Progenitor cell of endocrine pancreas (in vitro differentiated cells): ENCODE measurements at regions not wholly inside any gene's neighbourhood (a gene's known extent, or its start where the extent isn't known, plus 50 kb on each side); places are given as distances from the start of the nearest gene placed in this dataset.

Experiments
- DNase-seq: peaks from one replicate; pipeline ENCODE4 v3.0.0; 2021; ENCODE audit warnings: low spot score; ENCODE audit not compliant: unreplicated experiment
- H3K27ac Mint-ChIP-seq: 2 replicates; pipeline ENCODE4 v1.8.0; 2021; ENCODE audit warnings: mild to moderate bottlenecking, moderate library complexity, mixed read lengths
- H3K27me3 Mint-ChIP-seq: 2 replicates; pipeline ENCODE4 v1.8.0; 2021; ENCODE audit warnings: mixed read lengths
- H3K36me3 Mint-ChIP-seq: 2 replicates; pipeline ENCODE4 v1.8.0; 2022; ENCODE audit warnings: mixed read lengths; ENCODE audit not compliant: insufficient read depth
- H3K4me1 Mint-ChIP-seq: 2 replicates; pipeline ENCODE4 v1.8.0; 2021; ENCODE audit warnings: low read depth, mixed read lengths
- H3K4me3 Mint-ChIP-seq: 2 replicates; pipeline ENCODE4 v1.8.0; 2021; ENCODE audit warnings: low read depth, mild to moderate bottlenecking, moderate library complexity, mixed read lengths
- H3K9me3 Mint-ChIP-seq: 2 replicates; pipeline ENCODE4 v1.8.0; 2021; ENCODE audit warnings: low read depth, mixed read lengths
- TF ChIP-seq, protein P1 (sequence below): fragments of 200-600 bp; sonication (generic); IDR thresholded peaks from one replicate; pipeline ENCODE4 v1.5.0; 2021; ENCODE audit warnings: antibody characterized with exemption, mild to moderate bottlenecking; ENCODE audit not compliant: unreplicated experiment

DNA sequence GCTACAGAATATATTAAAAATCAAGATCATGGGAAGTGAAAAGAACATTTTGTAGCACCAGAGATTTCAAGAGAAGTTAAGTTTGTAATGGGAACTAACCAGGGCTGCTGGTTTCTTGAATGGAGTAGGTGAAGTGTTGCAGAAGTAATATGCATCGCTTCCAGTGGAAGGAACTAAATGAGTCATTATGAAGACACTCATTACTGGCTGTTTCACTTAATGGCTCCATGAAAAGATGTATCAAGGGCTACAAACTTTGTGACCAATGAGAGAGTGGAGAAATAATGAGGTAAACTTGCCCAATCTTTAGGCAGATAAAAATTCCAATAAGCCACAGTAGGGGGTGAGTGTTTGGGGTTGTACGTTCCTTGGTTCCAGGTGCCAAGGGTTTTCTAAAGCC, 380.4 kb upstream of the POU3F3 start:
- Mint-ChIP-seq H3K27ac (no peak overlapping the region), H3K4me3 (no peak overlapping the region), H3K9me3 (no peaks in the 10 kb centered on the region), H3K27me3 (no peaks in the 10 kb centered on the region), H3K4me1 (peaks cover 16% of the 10 kb centered on the region), H3K36me3 (no peaks in the 10 kb centered on the region)
- no peak for DNase-seq
- TF ChIP-seq, protein P1, sequence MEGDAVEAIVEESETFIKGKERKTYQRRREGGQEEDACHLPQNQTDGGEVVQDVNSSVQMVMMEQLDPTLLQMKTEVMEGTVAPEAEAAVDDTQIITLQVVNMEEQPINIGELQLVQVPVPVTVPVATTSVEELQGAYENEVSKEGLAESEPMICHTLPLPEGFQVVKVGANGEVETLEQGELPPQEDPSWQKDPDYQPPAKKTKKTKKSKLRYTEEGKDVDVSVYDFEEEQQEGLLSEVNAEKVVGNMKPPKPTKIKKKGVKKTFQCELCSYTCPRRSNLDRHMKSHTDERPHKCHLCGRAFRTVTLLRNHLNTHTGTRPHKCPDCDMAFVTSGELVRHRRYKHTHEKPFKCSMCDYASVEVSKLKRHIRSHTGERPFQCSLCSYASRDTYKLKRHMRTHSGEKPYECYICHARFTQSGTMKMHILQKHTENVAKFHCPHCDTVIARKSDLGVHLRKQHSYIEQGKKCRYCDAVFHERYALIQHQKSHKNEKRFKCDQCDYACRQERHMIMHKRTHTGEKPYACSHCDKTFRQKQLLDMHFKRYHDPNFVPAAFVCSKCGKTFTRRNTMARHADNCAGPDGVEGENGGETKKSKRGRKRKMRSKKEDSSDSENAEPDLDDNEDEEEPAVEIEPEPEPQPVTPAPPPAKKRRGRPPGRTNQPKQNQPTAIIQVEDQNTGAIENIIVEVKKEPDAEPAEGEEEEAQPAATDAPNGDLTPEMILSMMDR = no peak

DNA sequence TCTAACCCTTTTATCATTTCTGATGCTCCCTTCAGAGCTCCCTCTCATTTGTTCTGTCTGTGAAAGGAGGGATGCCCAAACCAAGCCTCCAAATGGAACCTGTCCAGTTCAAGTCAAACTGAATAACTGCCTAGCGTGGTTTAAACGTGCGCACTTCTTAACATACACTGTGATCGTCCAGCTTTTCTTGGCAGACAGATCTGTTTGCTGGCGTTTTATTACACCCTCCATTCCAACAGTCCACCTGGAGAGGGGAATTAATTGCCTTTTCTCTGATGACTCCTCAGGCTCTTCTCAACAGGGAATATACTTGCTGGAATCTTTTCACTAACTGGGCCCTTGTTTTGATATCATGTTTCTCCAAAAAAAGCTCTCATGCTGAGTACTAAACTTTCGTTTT, 379.2 kb upstream of the POU3F3 start:
- TF ChIP-seq, protein P1 = no peak
- no peak overlapping the region for H3K27ac Mint-ChIP-seq
- no peaks in the 10 kb centered on the region for H3K27me3 Mint-ChIP-seq
- DNase-seq = no peak
- peaks cover 16% of the 10 kb centered on the region for H3K4me1 Mint-ChIP-seq
- no peaks in the 10 kb centered on the region for H3K9me3 Mint-ChIP-seq
- H3K36me3 Mint-ChIP-seq = no peaks in the 10 kb centered on the region
- H3K4me3 Mint-ChIP-seq = no peak overlapping the region

DNA sequence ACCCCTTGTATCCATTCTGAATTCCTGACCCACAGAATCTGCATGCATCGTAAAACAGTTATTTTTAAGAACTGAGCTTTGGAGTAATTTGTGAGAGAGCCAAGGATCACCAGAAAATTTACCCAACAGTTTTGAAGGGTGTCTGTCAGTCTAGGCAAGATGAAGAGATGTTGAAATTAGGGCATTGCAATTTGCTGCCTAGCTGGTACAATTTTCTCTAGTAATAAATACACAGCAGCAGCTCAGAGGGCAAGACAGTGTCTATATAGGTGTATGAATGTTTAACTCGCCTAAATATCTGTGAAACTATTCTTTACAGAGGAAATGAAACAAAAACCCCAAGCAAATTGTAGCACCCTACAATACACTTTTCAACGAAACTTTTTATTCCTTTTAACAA, 377.8 kb upstream of the POU3F3 start:
- Mint-ChIP-seq H3K4me3 (no peak overlapping the region), H3K27ac (no peak overlapping the region), H3K36me3 (no peaks in the 10 kb centered on the region), H3K27me3 (peaks cover under 1% of the 10 kb centered on the region), H3K9me3 (no peaks in the 10 kb centered on the region), H3K4me1 (peaks cover 16% of the 10 kb centered on the region)
- no peak for DNase-seq
- TF ChIP-seq, protein P1 = no peak

DNA sequence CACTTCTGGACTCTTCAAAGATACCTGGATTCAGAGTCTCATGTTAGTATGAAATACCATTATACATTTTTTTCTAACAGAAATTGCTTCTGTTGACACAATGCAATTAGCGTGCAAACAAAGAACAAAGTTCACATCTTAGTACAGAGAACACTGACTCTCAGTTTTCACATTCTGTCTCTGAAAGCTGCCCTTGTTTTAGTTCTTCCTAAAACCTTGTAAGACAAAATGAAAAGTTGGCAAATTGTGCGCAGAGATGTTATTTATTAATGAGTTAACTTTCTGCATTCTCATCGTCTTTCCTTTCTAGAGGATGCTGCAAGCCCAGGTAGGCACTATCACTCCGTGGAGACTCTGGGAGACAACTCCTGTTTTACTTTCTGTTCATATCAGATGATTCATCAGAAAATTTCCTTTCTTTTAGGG, 377.3 kb upstream of the POU3F3 start:
- no peak overlapping the region for H3K27ac Mint-ChIP-seq
- DNase-seq = no peak
- H3K36me3 Mint-ChIP-seq = no peaks in the 10 kb centered on the region

DNA sequence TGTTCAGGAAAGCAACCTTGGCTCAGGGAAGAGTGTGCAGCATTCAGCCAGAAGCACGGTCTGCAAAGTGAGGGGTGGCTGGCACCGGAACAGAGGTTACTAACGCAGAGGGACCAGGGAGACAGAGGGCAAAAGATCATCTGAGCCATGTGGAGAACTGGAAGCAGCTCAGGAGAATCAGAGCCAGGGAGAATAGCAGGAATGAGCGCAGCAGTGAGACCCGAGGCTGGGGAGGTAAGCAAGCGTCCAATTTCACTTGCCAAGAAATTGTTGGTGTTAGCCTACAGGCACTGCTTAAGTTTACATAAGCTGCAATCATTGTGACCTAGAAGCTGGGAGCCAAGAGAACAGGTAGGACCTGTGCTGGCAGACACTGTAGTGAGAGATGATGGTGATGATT, 372.6 kb upstream of the POU3F3 start:
- no peak for DNase-seq
- no peaks in the 10 kb centered on the region for H3K36me3 Mint-ChIP-seq
- H3K27me3 Mint-ChIP-seq = peaks cover 13% of the 10 kb centered on the region
- H3K9me3 Mint-ChIP-seq = no peaks in the 10 kb centered on the region
- H3K27ac Mint-ChIP-seq = no peak overlapping the region
- TF ChIP-seq, protein P1 = no peak
- H3K4me1 Mint-ChIP-seq = peaks cover 8% of the 10 kb centered on the region
- H3K4me3 Mint-ChIP-seq = no peak overlapping the region

More for the DNA sequence above, 377.3 kb upstream of the POU3F3 start:
- TF ChIP-seq, protein P1 = no peak
- Mint-ChIP-seq H3K4me3 (no peak overlapping the region), H3K27me3 (peaks cover 3% of the 10 kb centered on the region), H3K4me1 (peaks cover 16% of the 10 kb centered on the region), H3K9me3 (no peaks in the 10 kb centered on the region)

DNA sequence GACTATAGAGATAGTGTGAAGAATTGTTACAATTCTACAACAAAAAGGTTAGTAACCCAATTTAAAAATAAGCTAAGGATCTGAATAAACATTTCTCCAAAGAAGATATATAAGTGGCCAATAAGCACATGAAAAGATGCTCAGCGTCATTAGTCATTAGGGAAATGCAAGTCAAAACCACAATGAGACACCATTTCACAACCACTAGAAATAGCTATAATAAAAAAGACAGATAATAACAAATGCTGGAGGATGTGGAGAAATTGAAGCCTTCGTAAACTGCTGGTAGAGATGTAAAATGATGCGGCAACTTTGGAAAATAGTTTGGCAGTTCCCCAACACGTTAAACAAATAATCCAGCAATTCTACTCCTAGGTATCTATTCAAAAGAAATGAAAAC, 366.5 kb upstream of the POU3F3 start:
- H3K4me3 Mint-ChIP-seq = no peak overlapping the region
- H3K27ac Mint-ChIP-seq = no peak overlapping the region
- no peaks in the 10 kb centered on the region for H3K4me1 Mint-ChIP-seq
- no peaks in the 10 kb centered on the region for H3K9me3 Mint-ChIP-seq
- H3K36me3 Mint-ChIP-seq = no peaks in the 10 kb centered on the region
- TF ChIP-seq, protein P1 = no peak
- DNase-seq = no peak
- H3K27me3 Mint-ChIP-seq = peaks cover 17% of the 10 kb centered on the region
